ENCODE measurements at regions not wholly inside any gene's neighbourhood (a gene's known extent, or its start where the extent isn't known, plus 50 kb on each side); places are given as distances from the start of the nearest gene placed in this dataset.
"Not testable (repeated sequence)": the region's sequence is repeated elsewhere in the genome, so short reads cannot be mapped to it uniquely, and the experiment has no call there.

DNA sequence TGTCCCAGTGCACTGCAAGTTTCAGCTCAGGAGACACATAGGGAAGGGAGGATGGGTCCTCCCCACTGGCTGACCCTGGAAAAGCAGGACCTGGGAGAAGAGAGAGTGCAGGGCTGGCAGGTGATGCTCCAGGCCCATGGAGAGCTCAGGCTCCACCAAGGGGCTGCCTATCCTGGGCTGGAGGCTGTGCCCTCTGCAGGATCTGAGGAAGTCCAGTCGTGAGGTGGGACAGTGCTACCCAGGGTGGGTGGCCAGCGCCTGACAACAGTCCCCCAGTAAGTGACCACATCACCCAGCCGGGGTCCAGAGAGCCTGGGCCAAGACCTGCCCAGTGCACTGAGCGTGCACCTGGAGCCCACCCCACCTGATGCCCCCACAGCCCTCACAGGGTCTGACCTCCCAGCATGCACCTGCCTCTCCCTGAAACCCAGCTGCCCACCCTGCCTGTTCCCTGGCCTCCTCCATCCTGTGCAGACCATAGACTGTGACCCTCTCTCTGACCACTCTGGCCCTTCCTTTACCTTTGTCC is 626.1 kb upstream of the DEFB115 start:
- H3K4me3 ChIP-seq (ENCODE audit: low read depth, low read length); H3K27me3 ChIP-seq (ENCODE audit: insufficient read depth, low read length); H2AFZ ChIP-seq (ENCODE audit: insufficient read depth, low read length, poor library complexity); H3K14ac ChIP-seq (ENCODE audit: low read length); H3K23ac ChIP-seq (ENCODE audit: low read length); H3K27ac ChIP-seq (ENCODE audit: low read depth, low read length); DNase-seq; H3K4me1 ChIP-seq (ENCODE audit: control insufficient read depth in 1 of 2, insufficient read depth in 2 of 2, low read length in 2 of 2); H4K8ac ChIP-seq (ENCODE audit: low read depth, low read length); H3K79me1 ChIP-seq (ENCODE audit: low read length); H4K12ac ChIP-seq (ENCODE audit: low read depth, low read length); H3K36me3 ChIP-seq (ENCODE audit: control insufficient read depth in 1 of 2, insufficient read depth in 2 of 2, low read length in 2 of 2); H3K18ac ChIP-seq (ENCODE audit: low read length); H3K4me2 ChIP-seq (ENCODE audit: low read length); H2AK5ac ChIP-seq (ENCODE audit: low read length); H3K79me2 ChIP-seq (ENCODE audit: control insufficient read depth, insufficient read depth, low read length, poor library complexity); H2BK5ac ChIP-seq (ENCODE audit: low read depth, low read length, poor library complexity); H3K4ac ChIP-seq (ENCODE audit: low read depth, low read length); H2BK120ac ChIP-seq (ENCODE audit: insufficient read depth, low read length, poor library complexity); H4K91ac ChIP-seq (ENCODE audit: low read depth, low read length); H2BK12ac ChIP-seq (ENCODE audit: low read length); H3K9ac ChIP-seq (ENCODE audit: low read length): not testable (repeated sequence)
- WGBS (ENCODE audit: extremely low coverage, insufficient coverage, insufficient read length): no CpG with 5 or more reads among the region's 4 CpGs
- peaks cover 30% of the 10 kb centered on the region for H3K9me3 ChIP-seq (ENCODE audit: insufficient read depth, low read depth, low read length)

DNA sequence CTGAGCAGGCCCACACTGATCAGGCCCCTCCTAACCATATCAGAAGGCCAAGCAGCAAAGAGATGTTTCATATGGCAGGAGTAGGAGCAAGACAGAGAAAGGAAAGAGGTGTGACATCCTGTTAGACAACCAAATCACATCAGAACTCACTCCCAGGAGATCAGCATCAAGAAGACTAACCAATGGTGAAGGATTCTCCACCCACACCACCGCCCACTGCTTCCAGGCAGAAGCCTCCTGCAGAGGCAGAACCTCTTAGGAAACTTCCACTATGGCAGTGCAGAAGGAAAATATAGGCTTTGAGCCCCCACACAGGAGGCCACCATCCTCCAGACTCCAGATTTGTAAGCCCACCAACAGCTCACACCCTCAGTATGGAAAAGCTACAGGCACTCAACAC is 624.7 kb upstream of the DEFB115 start:
- no CpG with 5 or more reads among the region's 1 CpG for WGBS (ENCODE audit: extremely low coverage, insufficient coverage, insufficient read length)
- not testable (repeated sequence) for H3K4me2 ChIP-seq (ENCODE audit: low read length); H4K91ac ChIP-seq (ENCODE audit: low read depth, low read length); H3K36me3 ChIP-seq (ENCODE audit: control insufficient read depth in 1 of 2, insufficient read depth in 2 of 2, low read length in 2 of 2); H3K79me1 ChIP-seq (ENCODE audit: low read length); H3K23ac ChIP-seq (ENCODE audit: low read length); H3K4me1 ChIP-seq (ENCODE audit: control insufficient read depth in 1 of 2, insufficient read depth in 2 of 2, low read length in 2 of 2); H2BK12ac ChIP-seq (ENCODE audit: low read length); H2AFZ ChIP-seq (ENCODE audit: insufficient read depth, low read length, poor library complexity); DNase-seq; H2AK5ac ChIP-seq (ENCODE audit: low read length); H3K27ac ChIP-seq (ENCODE audit: low read depth, low read length); H3K14ac ChIP-seq (ENCODE audit: low read length); H3K9ac ChIP-seq (ENCODE audit: low read length); H3K4ac ChIP-seq (ENCODE audit: low read depth, low read length); H3K18ac ChIP-seq (ENCODE audit: low read length); H3K4me3 ChIP-seq (ENCODE audit: low read depth, low read length); H2BK5ac ChIP-seq (ENCODE audit: low read depth, low read length, poor library complexity); H4K12ac ChIP-seq (ENCODE audit: low read depth, low read length); H3K79me2 ChIP-seq (ENCODE audit: control insufficient read depth, insufficient read depth, low read length, poor library complexity); H2BK120ac ChIP-seq (ENCODE audit: insufficient read depth, low read length, poor library complexity); H3K27me3 ChIP-seq (ENCODE audit: insufficient read depth, low read length); H4K8ac ChIP-seq (ENCODE audit: low read depth, low read length)
- peaks cover 28% of the 10 kb centered on the region for H3K9me3 ChIP-seq (ENCODE audit: insufficient read depth, low read depth, low read length)

DNA sequence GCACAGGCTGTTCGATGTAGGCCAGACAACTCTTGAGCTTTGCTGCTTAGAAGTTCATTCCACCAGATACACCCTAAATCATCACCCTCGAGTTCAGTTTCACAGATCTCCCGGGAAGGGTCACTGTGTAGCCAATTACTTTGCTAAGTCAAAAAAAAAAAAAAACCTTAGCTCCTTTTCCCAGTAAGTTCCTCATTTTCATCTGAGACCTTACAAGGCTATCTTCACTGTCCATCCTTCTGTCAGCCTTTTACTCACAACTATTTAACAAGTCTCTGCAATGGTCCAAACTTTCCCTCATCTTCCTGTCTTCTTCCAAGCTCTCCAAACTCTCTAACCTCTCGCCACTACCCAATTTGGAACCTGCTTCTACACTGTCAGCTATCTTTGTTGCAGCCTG is 615.9 kb upstream of the DEFB115 start:
- not testable (repeated sequence) for H3K23ac ChIP-seq (ENCODE audit: low read length); H3K18ac ChIP-seq (ENCODE audit: low read length); H3K27me3 ChIP-seq (ENCODE audit: insufficient read depth, low read length); H3K27ac ChIP-seq (ENCODE audit: low read depth, low read length); H2BK12ac ChIP-seq (ENCODE audit: low read length); H4K12ac ChIP-seq (ENCODE audit: low read depth, low read length); H2AFZ ChIP-seq (ENCODE audit: insufficient read depth, low read length, poor library complexity); H2BK5ac ChIP-seq (ENCODE audit: low read depth, low read length, poor library complexity); H3K4ac ChIP-seq (ENCODE audit: low read depth, low read length); H3K79me1 ChIP-seq (ENCODE audit: low read length); H3K4me3 ChIP-seq (ENCODE audit: low read depth, low read length); H4K91ac ChIP-seq (ENCODE audit: low read depth, low read length); H3K4me2 ChIP-seq (ENCODE audit: low read length); H3K4me1 ChIP-seq (ENCODE audit: control insufficient read depth in 1 of 2, insufficient read depth in 2 of 2, low read length in 2 of 2); H3K9ac ChIP-seq (ENCODE audit: low read length); DNase-seq; H3K14ac ChIP-seq (ENCODE audit: low read length); H3K36me3 ChIP-seq (ENCODE audit: control insufficient read depth in 1 of 2, insufficient read depth in 2 of 2, low read length in 2 of 2); H4K8ac ChIP-seq (ENCODE audit: low read depth, low read length); H2AK5ac ChIP-seq (ENCODE audit: low read length); H2BK120ac ChIP-seq (ENCODE audit: insufficient read depth, low read length, poor library complexity); H3K79me2 ChIP-seq (ENCODE audit: control insufficient read depth, insufficient read depth, low read length, poor library complexity)
- no CpG with 5 or more reads among the region's 4 CpGs for WGBS (ENCODE audit: extremely low coverage, insufficient coverage, insufficient read length)
- H3K9me3 ChIP-seq (ENCODE audit: insufficient read depth, low read depth, low read length): peaks cover 10% of the 10 kb centered on the region

DNA sequence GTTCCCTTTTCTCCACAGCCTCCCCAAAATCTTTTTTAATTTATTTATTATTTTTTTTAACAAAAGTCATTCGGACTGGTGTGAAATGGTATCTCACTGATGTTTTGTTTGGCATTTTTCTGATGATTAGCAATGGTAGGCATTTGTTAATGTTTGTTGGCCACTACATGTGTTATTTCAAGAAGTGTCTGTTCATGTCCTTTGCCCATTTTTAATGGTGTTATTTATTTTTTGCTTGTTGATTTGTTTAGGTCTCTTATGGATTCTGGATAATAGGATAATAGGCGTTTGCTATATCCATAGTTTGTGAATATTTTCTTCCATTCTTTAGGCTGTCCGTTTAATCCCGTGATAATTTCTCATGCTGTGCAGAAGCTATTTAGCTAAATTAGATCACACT is 596.5 kb upstream of the DEFB115 start:
- not testable (repeated sequence) for H3K9me3 ChIP-seq (ENCODE audit: insufficient read depth, low read depth, low read length); H2AK5ac ChIP-seq (ENCODE audit: low read length); H3K18ac ChIP-seq (ENCODE audit: low read length); H3K9ac ChIP-seq (ENCODE audit: low read length); H3K4ac ChIP-seq (ENCODE audit: low read depth, low read length); H2BK5ac ChIP-seq (ENCODE audit: low read depth, low read length, poor library complexity); H4K91ac ChIP-seq (ENCODE audit: low read depth, low read length); H2BK12ac ChIP-seq (ENCODE audit: low read length); H2AFZ ChIP-seq (ENCODE audit: insufficient read depth, low read length, poor library complexity); H3K79me1 ChIP-seq (ENCODE audit: low read length); H3K27ac ChIP-seq (ENCODE audit: low read depth, low read length); H3K27me3 ChIP-seq (ENCODE audit: insufficient read depth, low read length); H3K36me3 ChIP-seq (ENCODE audit: control insufficient read depth in 1 of 2, insufficient read depth in 2 of 2, low read length in 2 of 2); H3K79me2 ChIP-seq (ENCODE audit: control insufficient read depth, insufficient read depth, low read length, poor library complexity); H3K4me2 ChIP-seq (ENCODE audit: low read length); H3K4me1 ChIP-seq (ENCODE audit: control insufficient read depth in 1 of 2, insufficient read depth in 2 of 2, low read length in 2 of 2); H4K12ac ChIP-seq (ENCODE audit: low read depth, low read length); H4K8ac ChIP-seq (ENCODE audit: low read depth, low read length); H2BK120ac ChIP-seq (ENCODE audit: insufficient read depth, low read length, poor library complexity); H3K23ac ChIP-seq (ENCODE audit: low read length); DNase-seq; H3K14ac ChIP-seq (ENCODE audit: low read length); H3K4me3 ChIP-seq (ENCODE audit: low read depth, low read length)
- WGBS (ENCODE audit: extremely low coverage, insufficient coverage, insufficient read length): no CpG with 5 or more reads among the region's 4 CpGs

All from trophoblast cell (in vitro differentiated cells and primary cell).